GM19043 (cell line): ENCODE measurements at regions not wholly inside any gene's neighbourhood (a gene's known extent, or its start where the extent isn't known, plus 50 kb on each side); places are given as distances from the start of the nearest gene placed in this dataset.

Experiments used
- ATAC-seq: cut with Tn5 transposase; IDR thresholded peaks from one replicate; pipeline ENCODE4 v1.9.1; 2021; ENCODE audit warnings: low read depth; ENCODE audit not compliant: unreplicated experiment

DNA sequence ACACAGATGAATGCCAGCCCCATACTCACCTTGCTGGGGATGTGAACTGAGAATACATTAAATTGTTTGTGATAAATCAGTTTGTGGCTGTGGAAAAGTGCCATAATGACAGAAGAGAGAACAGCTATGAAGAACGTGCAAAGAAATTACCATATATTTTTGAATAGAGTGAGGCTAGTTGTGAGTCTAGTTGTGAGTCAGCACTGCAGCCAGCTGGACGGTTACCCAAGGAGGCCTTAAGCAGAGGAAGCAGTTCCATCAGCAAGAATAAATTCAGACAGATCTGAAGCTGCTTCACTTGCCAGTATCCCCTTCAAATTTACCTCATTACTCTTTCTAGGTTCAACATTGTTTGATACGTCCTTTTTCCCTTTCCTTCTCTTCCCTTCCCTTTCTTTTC, 446.0 kb downstream of the MTRR start:
- no peak for ATAC-seq

DNA sequence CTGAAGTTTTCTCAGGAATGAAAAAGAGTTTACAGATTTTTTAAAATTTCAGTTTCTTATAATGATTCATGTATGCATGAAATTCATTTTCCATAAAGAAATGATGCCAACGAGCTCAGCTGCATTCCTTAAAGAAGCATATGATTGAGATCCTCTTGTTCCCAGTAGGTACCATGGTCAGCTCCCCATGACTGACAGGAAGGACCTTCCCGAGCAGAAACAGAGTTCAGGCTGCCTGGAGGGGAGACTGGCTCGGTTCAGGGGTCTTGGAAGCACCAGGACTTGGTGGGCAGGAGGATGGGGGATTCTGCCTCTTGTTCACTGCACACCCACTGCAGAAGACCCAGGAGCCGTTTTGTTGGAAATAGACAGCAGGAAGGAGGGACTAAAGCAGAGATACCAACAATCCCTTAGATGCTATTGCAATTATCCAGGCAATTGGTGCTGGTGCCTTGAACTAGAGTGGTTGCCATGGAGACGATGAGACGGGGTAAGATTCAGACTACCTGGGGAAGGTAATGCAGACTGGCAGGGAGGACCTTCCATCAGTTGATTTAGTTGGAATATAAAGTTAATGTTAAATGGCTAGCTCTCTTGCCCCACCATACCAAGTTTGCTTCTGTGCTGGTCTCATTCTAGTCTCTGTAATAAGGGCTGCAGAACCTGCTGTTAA, 447.8 kb downstream of the MTRR start:
- ATAC-seq, result no peak

DNA sequence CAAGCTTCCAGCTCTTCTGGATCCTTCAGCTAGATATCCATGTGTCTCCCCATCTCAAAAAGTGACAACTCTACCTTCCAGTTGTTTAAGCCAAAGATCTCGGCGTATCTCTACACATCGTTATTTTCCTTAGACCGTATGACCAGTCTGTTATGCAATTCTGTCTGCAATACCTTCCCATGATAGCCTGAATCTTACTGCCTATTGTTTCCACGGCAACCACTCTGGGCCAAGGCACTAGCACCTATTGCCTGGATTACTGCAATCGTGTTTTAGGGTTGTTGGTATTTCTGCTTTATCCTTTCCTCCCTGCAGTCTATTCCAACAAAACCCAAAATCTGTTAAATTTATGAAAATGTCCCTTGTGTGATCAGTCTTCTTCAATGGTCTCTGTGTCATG, 448.4 kb downstream of the MTRR start:
- no peak for ATAC-seq

DNA sequence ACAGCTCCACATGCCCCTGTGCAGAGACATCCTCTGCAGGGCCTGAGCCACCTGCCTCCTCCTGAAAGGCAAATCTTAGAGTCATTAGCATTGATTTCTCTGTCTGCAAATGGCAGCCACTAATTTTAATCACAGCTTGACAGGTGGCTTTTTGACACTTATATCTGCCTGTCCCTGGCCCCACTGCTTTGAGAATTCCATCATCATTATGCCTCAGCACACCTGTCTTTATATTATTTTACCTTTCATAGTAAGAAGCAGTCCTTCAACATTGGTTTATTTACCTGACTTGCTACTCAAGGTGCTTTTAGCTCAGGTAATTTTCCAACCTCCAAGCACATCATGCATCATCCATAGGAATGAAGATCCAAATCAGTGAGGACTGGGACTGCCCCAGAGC, 451.3 kb downstream of the MTRR start:
- no peak for ATAC-seq

DNA sequence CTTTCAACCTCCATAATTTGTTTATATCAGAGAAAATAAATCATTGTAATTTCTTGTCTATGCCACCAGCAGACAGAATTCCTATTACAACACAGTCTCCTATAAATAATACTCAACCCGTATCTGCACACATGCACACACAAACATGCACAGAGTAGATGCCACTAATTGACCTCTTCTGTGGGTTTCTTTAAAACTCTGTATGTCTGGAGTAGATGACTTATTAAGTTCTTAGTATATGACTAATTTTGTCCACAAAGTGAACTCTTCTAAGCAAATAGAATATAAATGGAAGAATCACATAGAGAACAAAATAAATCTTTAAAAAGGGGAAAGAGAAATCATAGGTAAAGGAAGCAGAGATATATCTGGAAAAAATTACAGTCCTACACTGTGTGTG, 452.3 kb downstream of the MTRR start:
- no peak for ATAC-seq

DNA sequence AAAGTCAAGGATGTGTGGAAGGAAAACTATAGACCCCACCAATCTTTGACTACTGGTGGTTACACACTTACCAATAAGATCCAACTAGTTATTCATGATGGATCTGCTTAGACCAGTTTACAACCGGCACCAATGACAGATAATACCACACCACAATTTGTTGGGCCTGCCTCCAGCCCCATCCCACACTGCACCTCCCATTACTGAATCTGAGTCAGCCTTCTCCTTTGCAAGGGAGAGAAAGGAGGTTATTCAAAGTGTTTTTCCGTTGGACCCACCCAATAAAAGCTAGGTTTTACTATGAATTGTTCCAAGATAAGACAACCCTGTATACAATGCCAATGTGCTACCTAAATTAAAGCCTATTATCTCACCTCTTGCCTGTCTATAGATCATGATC, 453.5 kb downstream of the MTRR start:
- ATAC-seq, result no peak

DNA sequence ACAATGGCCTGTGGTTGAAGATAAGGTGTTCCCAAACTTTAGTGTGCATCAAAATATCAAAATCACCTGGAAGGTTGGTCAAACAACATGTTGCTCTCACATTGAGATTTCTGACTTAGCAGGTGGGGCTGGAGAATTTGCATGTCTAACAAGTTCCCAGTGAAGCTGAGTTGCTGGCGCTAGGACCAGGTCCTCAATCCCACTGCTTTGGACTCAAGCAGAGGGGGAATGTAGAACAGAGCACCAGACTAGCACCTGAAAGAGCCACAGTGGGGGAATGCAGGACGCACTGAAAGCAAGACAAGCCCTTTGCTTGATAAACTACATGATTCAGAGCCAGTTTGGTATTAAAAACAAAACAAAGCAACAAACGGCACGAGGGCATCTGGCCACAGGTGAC, 458.1 kb downstream of the MTRR start:
- ATAC-seq, result no peak

DNA sequence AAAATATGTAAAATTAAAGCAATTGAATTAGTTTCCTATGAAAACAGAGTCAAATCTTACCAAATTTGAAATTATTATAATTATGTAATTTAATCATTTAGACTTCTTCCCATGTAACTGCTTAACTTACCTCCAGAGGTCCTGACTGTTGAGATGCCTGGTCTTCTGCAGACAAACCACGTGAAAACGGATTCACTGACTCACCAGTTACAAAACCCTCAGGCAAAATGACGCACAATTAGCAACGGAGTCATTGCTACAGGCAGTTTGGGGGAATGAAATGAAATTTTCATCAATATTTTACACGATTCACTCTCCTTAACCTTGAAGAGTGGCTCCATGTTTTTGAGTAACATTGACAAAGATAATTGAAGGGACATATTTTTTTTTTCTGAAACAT, 460.8 kb downstream of the MTRR start:
- no peak for ATAC-seq

DNA sequence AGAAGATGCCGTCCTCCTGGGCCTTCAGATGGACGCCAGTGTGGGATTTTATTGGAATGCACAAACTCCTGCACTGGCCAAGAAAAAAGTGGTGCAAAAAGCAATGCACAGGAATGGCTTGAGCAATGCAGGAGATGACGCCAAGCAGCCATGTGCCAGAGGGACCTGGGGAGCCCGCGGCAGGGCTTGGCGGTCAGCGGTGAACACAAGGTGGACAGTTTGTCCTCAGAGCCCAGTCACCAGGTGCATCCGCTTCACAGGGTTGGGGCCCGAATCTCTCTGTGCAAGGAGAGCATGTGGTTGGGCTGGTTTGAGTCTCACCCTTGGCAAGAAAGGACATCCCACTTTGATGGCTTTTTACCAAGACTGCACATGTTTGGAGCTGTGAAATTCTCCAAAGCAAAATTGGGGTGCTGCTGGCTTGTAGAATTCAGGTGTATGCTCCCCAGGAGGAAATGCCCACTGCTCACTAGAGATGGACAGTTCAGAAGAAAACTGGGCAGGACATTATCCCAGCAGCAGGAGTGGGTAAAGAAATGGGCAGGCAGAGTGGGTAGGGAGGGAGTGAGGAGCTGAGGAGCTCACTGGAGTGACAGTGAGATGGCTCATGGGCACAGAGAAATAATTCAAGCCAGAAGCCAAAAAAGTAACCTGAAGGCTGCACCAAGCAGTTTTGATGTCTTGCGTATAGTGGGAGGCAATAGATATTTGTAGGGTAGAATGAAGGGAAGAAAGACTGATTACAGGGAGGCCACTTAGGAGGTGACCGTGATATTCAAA, 463.9 kb downstream of the MTRR start:
- ATAC-seq, result no peak

DNA sequence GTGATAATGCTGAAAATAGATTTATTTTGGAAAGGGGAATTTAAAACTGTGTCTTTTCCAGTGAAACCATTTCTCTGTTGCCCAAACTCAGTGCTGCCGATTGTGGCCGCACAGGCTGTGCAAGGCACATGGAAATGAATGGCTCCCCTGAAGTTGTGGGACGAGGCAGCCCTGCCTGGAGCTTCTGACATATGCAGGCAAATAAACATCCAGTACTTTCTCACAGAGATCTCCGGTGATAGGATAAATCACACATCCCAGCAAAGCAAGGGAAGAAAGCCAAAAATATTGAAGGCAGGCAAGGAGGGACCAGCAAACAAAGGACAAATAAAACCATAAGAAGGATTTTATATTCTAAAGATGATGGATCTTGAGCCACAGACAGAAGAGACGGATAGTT, 464.5 kb downstream of the MTRR start:
- ATAC-seq, result no peak

DNA sequence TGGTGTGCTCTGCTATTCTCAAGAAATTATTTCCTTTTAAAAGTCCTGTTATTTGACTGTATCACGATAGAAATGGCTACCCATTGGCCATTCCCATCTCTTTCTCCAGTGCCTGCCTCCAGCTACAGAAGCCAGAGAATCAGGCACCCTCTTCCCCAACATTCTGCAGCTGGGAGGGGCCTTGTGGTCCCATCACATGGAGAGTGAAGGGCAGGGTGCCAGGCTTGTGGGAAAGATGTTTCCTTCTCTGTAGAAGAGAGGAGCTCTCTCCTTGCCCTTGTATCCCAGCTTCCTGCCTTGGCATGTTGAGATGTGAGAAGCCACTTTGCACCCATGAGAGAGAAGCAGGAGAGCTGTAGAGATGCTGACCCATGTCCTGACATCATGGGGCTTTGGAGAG, 465.0 kb downstream of the MTRR start:
- ATAC-seq, result no peak

DNA sequence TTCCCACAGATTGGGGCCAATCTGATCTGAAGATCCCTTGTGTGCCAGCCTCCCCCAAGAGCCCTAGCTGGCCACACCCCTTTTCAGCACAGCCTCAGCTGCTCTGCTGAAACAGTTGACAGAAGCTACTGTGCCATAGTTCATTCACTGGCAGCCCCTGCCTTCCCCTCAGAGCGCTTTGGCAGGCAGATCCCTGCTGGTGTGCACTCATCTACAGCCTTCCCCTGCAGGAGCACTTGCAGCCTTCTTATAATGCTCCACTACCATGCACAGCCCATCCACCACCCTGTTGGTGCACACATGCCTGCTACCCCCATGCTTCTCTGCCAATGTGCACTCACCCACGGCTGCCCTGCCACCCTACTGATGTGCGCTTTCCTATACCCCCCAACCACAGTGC, 471.3 kb downstream of the MTRR start:
- ATAC-seq, result no peak

DNA sequence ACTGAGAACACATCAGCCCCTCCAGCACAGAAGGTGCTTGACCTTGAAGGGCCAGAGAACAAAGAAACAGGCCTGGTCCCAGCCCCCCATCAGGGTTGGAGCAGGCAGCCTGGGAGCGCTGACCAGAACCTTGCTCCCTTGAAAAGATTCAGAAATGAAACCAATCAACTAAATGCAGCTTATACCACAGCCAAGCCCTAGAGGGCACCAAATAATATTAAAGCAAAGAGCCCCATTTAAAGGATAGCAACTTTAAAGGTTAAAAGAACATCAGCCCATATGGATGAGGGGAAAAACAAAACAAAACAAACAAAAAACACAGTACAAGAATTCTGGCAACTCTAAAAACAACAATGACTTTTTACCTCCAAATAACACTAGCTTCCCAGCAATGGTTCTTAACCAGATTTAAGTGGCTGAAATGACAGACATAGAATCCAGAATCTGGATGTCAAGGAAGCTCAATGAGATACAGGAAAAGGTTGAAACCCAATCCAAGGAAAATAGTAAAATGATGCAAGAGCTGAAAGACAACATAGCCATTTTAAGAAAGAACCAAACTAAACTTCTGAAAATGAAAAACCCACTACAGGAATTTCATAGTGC, 471.9 kb downstream of the MTRR start:
- no peak for ATAC-seq

DNA sequence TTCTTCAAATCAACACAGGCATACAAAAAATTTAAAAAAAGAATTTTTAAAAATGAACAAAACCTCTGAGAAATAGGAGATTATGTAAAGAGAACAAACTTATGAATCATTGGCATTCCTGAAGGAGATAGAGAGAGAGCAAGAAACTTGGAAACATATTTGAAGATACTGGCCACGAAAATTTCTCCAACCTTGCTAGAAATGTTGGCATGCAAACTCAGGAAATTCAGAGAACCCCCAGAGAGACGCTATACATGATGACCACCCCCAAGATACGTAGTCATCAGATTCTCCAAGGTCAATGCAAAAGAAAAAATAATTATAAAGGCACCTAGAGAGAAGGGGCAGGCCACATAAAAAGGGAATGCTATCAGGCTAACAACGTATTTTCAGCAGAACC, 472.5 kb downstream of the MTRR start:
- ATAC-seq, result no peak

DNA sequence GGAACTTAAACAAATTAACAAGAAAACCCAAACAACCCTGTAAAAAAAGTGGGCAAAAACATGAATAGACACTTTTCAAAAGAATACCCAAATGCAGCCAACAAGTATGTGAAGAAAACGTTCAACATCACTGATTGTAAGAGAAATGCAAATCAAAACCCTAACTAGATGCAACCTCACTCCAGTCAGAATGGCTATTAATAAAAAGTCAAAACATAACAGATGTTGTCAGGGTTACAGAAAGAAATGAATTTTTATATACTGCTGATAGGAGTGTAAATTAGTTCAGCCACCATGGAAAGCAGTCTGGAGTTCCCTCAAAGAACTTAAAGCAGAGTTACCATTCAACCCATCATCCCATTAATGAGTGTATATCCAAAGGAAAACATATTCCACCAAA, 479.0 kb downstream of the MTRR start:
- no peak for ATAC-seq

DNA sequence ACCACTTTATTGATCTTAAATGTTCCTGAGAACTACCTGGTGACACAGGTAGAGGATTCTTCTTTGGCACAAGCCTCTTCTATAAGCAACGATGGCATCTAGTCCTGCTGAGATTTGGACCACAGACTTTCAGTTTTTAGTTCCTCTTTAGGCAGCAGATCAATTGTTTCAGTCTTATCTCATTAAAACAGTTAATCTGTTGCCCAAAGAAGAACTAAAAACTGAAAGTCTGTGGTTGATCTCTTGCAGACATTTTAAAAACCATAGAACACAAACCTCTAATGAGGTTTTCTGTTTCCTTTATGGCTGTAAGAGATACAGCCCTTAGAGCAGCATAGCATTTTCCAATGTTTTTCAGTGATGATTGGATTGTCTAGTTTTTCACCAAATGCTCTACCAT, 480.9 kb downstream of the MTRR start:
- ATAC-seq, result peak; percentile 77

DNA sequence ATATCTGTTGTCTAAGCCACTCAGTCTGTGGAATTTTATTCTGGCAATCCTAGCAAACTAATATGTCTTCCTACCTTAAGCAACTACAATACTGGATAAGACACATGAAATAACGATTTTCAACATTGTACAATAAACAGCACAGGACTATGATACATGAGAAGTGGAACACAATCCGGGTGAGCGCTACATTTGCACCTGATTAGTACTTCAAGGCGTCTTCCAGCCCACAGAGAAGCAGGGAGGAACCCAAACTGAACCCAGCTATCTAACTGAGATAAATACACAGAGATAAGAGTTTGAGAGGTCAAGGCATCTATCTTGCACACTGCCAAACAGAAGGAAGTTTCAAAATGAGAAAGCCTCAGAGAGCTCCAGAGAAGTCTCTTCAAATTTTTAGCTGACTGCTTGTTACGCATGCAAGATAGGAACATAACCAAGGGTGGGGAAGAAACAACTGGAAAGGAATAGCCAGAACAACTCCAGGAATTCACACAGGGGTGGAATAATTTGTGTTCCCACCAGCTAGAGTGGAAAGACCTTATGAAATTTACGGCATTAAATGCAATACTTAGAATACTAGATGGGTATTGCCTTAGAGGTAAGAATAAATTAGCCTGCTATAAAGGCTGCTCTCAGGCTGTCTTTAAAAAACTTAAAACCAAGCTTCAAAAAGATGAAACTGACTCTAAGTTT, 481.8 kb downstream of the MTRR start:
- no peak for ATAC-seq

DNA sequence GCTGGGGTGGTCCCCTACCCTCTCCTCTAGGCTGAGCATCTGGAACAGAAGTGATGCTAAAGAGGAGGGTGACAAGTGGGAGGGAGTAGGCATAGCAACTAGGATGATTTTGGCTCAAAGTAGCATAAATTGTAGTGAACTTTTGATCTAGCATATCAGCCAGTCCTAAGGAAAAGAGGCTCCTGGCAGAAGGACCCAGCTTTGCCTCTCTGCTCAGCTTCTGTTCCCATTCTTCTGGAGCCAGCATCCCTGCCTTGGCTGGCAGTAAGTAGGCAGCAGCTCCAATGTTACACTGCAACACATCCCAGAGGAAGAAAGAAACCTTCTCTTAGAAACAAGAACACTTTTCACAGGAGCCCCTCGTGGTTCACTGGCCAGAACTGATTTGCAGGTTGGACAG, 487.0 kb downstream of the MTRR start:
- ATAC-seq, result no peak

DNA sequence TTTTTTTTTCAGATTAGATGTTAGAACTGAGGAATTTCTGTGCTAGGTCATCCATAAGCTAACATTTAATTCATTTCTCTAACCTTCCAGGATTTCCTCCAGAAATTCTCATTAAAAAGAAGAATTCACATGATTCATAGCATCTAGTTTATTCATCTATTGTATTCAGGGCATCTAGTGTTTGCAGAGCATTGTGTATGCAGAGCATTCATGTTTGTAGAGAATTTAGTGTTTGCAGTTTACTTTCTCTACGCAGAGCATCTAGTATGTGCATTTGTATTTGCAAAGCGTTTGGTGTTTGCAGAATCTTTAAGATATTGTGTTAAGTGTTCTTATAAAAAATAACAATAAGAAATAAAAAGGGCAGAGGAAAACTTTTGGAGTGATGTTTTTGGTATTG, 491.1 kb downstream of the MTRR start:
- ATAC-seq, result no peak

DNA sequence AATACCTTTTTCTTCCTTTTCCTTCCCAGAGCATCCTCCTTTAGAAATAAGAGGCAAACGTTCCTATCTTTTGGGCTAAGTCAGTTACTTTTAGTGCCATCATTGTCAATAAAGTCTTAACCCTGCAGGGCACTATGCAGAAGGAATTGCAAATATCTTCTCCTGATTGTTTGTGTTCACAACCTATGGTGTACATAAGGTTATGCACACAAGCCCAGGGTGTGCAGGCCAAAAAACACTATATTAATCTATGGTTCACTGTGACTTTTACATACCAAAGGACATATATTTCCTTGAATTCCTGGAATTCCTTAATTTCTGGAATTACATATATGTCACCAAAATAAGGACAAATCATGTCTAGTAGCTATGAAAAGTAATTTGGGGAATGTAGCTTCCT, 493.5 kb downstream of the MTRR start:
- no peak for ATAC-seq

DNA sequence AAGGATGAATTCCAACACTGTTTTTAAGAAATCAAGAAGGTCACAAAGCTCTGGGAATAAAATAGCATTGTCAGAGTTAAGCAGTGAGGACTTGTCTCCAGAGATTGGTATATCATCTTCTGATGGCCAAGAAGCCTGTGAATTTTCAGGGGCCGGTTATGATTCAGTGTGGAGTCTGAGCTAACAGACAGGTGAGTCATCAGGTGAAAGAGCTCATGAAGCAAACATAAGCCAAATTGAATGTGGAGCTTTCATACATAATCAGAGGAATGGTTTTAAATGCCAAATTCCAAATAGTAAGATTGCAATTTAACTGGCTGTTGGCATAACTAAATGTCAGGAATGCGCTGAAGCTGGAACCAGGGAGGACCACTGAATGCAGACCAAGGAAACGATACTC, 494.2 kb downstream of the MTRR start:
- no peak for ATAC-seq
